ENCODE measurements at regions not wholly inside any gene's neighbourhood (a gene's known extent, or its start where the extent isn't known, plus 50 kb on each side); places are given as distances from the start of the nearest gene placed in this dataset.

DNA sequence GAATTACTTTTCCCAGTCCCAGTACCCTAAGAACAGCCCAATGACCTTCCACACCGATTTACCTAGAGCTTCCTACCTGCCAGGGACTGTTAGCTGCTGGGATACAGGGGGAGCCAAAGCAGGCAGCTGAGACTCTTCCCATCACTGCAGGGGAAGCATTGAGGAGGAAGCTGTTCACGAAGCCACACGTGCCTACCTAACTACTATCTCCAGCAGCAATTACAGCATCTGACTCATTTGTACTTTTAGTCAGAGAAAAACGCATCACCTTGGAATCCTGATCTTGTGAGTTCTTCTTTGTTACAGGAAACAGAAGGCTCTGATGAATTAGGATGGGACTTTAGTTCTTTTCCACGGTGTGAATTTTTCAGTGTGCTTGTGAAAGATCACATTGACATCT lies 113.7 kb upstream of the DHX40 start:
- no peak for DNase-seq

DNA sequence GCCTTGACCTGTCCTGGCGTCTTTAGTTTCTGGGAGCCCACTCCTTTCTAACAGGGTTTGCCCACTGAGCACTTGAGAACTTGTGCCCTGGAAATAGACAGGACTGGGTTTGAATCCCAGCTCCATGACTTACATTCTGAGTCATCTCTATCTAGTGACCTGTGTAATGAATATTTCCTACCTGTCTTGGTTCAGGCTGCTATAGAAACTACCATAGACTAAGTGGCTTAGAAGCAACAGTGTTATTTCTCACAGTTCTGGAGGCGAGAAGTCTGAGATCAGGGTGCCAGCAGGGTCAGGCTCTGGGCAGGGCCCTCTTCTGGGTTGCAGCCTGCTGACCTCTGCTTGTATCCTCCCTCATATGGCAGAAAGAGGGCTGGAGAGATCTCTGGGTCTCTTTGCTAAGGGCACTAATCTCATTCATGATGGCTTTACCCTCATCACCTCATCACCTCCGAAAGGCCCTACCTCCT lies 110.7 kb upstream of the DHX40 start:
- no peak for DNase-seq

DNA sequence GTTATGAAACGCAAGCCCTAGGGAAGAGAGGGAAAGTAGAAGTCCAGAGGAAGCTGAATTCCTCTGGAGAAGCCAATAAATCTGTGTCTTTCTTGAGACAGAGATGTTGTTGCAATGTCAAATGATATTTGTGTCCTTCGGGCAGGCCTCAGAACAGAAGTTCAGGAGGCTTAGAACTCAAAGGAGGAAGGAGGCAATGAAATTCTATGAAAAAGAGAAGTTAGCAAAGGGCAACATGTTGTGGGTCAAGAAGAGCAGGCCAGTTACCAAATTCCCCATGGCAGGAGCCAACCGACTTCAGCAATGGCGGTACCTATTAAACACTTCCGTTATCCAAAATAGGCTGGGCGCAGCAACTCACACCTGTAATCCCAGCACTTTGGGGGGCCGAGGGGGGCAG lies 109.0 kb upstream of the DHX40 start:
- no peak for DNase-seq

DNA sequence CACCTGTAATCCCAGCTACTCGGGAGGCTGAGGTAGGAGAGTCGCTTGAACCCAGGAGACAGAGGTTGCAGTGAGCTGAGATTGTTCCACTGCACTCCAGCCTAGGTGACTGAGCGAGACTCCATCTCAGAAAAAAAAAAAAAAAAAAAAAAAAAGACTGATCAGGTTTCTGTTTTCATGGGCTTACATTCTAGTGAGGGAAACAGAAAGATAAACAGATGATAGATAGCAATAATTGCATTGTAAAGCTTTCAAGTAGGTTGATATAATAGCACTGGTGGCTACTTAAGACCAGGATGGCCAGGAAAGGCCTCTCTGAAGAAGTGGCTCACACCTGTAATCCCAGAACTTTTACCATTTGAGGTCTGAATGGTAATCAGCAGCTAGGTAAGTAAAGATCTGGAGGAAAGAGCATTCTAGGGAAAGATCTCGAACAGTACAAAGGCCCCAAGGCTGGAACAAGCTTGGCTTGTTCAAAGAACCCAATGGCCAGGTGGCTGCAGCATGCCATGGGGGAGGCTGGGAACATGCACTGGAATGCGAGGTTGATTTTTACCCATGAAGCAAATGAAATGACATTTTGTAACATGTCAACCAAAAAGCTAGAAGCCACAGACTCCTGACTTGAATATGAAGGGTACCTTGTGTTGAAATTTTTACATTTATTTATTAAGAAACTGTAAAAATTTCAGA lies 108.3 kb upstream of the DHX40 start:
- no peak for DNase-seq

DNA sequence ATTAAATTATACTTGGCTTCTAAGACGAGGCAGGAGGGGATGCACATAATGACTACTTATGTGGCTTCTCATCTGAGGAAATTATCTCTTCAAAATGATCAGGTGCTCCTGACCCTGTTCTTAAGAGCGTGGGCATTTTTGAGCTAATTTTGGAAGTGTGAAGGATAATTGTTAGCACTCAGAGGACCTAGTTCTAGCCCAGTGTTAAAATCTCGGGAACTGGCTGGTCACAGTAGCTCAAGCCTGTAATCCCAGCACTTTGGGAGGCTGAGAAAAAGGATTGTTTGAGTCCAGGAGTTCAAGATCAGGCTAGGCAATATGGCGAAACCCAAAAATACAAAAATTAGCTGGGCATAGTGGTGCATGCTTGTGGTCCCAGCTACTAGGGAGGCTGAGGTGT lies 103.0 kb upstream of the DHX40 start:
- DNase-seq: no peak

DNA sequence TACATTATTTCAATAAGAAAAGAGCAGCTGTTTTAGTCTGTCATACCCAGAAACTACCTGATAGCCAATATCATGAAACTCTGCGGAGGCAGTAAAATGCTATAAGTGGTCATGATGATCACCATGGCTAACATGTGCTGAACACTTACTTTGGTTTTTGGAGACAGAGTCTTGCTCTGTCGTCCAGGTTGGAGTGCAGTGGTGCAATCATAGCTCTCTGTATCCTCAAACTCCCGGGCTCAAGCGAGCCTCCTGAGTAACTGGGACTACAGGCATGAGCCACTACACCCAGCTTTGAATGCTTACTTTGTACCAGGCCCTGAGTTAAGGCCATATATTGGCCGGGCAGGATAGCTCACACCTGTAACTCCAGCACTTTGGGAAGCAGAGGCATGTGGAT lies 101.2 kb upstream of the DHX40 start:
- no peak for DNase-seq

DNA sequence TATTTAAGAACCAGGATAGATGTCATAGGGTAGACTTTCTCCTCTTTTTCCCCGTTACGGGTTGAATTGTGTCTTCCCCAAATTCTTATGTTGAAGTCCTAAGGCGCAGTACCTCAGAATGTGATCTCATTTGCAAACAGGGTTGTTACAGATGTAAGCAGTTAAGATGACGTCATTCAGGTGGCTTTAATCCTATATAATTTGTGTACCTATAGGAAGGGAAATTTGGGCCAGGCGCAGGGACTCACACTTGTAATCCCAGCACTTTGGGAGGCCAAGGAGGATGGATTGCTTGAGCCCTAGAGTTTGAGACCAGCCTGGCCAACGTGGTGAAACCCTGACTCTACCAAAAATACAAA lies 99.5 kb upstream of the DHX40 start:
- no peak for DNase-seq

DNA sequence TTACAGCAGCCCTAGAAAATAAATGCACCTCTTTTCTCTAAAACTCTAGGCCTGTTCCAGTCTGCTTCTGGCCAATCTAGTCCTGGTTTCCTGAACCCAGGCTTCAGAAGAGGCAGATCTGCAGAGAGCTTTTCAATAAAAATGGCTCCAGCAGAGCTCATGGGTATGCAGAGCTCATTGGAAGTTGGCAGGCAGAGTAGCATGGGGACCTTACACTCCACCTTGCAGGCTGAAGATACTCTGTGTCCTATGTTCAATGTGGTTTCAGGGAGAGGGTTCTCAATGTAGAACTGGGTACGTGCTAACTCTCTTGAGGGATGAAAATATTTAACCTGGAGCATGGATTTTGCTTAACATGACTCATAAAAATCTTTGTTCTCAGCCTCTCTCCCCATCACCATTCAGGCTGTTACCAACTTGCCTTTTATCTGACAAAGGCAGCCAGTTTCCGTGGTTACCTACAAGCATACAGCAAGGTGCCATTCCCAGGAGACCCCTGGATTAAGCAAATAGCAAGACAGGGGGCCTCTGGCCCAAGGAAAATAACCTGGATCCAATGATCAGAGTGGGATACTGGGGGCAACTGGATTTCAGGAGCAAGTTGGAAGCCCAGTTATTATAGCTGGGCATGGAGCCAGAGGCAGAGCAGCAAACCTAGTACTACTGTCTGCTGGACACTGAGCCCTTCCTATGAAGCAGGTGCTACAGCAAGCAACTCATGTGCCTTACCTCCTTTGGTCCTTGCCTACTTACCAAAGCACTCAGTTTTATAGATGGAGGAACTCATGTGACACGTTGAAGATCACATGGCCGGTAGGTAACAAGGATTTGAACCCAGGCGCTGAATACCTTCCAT lies 98.2 kb upstream of the DHX40 start:
- no peak for DNase-seq

DNA sequence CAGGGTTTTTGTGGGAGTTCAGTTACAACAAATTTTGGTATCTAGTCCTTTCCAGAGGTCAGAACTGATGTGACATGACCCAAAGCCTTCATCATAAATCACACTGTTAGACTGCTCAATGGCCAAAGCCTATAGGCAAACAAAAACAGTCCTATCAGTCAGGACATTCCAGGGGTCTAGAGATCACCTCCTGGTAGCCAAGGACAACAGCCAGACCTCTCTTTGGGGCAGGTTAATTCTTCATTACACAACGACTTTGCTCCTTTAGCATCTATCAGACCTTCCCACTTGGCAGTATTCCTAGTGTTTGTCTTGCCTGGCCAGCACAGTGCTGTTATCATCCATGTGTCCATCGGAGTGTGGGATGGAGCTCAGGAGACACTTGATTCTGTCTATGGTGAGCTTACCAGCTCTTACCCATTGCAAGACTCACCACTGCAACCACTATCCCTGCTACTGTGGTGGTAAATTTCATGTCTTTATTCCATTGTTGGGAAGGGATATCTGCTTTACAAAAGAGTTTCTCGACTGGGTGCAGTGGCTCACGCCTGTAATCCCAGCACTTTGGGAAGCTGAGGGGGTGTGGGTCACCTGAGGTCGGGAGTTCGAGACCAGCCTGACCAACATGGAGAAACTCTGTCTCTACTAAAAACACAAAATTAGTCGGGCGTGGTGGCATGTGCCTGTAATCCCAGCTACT lies 95.5 kb upstream of the DHX40 start:
- DNase-seq: no peak

DNA sequence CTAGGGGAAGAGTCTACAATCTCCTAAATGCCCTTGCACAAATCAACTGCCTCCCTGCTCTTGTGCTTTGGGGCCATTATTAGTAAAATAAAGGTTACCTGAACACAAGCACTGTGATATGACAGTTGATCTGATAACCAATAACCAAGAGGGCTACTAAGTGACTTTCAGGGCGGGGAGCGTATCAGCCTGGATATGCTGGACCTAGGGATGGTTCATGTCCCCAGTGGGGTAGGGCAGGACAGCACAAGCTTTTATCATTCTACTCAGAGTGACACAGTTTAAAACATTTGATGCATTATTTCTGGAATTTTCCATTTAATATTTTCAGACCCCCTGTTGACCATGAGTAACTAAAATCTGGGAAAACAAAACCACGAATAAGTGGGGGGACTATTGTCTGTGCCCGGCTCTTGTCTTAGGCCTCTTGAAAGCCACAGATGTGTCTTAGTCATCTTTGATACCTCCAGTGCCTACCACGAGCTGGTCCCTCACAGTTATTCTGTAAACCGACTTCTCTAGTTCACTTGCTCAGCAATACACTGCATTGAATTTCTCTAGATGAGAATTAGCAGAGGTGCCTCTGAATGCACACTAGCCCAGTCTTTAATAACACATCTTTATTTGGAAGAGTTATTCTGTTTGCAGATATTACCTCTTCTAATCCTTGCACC lies 94.6 kb upstream of the DHX40 start:
- no peak for DNase-seq

DNA sequence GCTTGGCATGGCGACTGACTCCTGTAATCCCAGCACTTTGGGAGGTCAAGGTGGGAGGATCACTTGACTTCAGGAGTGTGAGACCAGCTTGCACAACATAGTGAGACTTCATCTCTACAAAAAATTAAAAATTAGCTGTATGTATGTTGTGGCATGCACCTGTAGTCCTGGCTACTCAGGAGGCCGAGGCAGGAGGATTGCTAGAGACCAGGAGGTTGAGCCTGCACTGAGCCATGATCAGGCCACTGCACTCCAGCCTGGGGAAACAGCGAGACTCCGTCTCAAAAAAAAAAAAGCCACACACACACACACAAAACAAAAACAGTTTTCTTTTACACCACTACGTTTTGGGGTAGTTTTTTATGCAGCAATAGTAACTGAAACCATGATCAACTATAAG lies 89.0 kb upstream of the DHX40 start:
- no peak for DNase-seq

DNA sequence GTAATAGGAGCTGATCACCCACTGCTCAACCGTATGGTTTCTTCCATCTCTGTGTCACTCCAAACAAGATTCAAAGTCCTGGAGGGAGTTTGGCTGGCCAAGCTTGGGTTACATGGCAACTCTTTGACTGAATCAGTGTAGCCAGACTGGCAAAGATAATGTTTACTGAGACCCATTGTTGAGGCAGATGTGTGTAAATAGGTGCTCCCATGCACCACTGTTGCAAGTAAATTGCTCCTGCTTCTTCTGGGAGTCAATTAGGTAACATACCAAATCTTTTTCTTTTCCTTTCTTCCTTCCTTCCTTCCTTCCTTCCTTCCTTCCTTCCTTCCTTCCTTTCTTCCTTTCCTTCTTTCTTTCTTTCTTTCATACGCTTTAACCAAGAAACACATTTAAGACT lies 86.3 kb upstream of the DHX40 start:
- no peak for DNase-seq

DNA sequence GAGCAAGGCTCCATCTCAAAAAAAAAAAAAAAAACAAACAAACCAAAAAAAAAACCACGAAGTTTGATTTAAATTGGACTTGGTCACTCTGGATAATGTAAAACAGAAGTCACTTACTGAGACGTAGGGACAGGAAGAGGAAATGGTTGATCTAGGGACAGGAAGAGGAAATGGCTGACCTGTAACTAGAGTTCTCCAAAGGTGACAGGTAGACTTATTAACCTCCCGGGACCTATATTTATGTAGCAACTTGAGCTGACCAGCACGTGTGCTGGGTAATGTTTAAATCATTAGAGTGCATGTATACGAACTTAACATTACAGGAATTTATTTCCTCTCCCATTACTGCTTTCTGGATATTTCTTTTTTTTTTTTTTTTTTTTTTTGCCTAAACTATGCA lies 81.5 kb upstream of the DHX40 start:
- DNase-seq: no peak

DNA sequence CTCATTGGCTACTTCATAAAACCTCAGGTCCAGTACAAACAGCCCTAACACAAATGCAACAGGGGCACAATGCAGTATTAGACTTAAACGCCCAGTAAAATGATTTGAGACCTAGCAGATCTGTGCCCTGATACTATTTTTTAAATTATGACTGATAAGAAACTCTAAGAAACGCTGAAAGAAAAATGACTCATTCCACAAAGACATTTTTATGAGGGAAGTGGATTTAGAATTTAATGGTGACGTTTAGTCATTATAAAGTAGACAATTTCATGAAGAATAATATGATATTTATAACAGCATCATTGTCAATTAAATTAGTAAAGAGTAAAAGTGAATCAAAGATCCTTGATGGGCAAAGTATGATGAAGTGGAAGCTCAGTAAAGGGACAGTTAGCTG lies 80.4 kb upstream of the DHX40 start:
- no peak for DNase-seq

DNA sequence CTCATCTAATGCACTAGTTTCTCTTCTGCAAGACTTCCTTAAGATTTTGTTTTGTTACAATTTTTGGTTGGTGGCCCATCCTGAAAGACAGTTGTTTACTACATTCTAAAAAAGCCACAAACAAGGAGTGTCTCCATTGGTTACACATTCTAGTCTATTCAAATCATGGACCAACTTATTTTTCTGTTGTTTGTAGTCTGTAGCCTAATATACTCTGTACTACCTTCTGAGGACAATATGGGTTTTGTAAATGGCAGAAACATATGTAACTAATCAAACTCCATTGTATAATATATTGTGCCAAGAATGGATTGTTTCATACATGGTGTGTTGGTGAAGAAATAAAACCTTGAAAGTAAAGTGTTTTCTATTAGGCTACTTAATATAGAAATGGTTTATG lies 79.5 kb upstream of the DHX40 start:
- no peak for DNase-seq

DNA sequence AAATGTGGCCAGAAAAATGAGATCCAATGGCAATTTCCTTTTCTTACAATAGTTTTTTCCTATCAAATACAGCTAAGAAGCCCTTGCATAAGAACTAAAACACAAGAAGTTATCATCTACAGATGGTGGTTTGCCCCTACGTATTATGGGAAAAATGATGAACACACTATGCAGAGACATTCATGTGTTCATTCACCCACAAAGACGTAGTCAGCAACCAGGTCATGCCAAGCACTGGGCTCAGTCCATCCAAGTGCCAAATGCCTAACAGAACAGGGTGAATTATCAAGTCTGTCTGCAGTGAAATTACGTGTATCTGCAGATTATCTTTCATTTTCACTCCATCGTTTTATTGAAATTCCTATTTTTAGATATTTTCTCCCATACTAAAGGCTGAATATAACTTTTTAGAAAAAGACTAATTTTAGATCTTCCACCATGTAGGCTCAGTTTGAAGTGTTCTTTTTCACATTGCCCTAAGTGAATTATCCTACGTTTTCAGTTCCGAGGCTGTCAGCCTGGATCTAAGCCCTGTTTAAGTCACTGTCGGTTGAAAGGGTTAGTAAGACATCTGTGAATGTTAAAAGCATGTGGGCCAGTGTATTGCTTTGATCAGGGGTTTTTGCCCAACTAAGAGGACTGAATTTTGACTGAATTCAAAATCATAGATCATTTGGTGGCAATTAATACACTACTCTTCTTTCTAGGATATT lies 78.1 kb upstream of the DHX40 start:
- no peak for DNase-seq

DNA sequence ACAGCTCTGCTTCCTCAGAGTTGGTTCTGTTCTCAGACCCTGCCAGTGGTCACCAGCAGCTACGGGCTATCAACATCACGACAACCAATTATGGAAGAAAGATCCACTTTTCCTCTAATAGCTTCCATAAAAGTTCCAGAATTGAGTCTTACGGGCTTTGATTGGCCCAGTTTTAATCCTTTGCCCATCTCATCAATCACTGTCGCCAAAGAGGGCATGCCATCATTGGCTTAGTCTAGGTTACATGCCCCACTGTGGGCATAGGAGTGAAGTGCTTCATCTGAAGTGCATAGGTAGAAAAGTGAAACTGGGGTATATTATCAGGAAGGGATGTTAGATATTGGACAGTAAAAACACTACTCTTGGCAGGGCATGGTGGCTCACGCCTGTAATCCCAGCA lies 76.6 kb upstream of the DHX40 start:
- no peak for DNase-seq

DNA sequence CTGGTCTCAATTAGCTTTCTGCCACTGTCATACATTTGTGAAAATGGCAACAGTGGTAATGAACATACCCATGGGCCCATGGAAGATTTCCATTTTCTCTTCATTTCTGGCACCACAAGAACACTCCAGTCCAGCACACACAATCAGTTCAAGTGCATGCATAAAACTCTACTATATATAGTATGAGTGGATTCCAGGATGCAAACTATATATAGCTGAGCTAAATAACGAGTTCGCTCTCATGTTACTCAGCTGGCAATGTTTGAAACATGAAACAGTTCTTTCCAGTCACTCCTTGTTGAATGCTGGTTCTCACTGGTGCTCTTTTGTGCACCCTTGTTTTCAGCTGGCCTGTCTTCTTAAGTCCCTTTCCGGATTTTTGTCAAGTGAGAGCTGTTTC lies 75.2 kb upstream of the DHX40 start:
- DNase-seq: no peak

DNA sequence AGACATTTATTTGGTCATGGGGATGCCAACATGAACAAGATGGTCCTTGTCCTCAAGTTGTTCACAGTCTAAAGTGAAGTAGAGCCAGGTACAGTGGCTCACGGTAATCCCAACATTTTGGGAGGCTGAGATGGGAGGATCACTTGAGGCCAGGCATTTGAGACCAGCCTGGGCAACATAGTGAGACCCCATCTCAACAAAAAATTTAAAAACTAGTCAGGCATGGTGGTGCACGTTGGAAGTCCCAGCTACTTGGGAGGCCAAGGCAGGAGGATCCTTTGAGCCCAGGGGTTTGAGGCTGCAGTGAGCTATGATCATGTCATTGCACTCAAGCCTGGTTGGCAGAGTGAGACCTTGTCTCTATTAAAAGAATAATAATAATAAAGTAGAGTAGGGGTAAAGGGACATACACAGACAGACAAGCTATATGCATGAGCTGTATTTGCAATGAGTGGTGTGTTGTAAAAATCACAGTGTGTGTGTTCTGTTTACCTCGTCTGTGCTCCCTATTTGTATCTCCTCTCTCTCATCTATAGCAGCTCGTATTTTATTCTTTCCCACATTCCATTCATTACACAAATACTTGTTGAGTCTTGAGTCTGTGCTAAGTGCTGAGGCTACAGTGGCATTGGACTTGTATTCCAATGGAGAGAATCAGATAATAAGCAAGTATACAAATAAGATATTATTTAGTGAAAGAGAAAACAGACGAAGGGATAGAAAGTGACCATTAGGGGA lies 73.9 kb upstream of the DHX40 start:
- no peak for DNase-seq

DNA sequence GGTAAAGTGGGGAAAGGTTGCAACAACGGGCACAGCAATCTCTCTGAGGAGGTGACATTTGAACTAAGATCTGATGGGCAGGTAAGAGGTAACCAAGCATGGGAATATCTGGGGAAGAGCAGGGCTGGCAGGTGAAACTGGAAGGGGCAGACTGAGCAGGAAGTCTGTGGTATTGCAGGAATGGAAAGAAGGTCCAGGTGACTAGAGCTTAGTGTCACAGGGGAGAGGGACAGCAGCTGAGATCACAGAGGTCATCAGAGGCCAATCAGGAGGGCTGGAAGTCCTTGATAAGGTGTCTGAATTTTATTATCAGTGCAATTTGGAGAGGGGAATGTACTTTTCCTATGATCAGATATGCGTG lies 73.3 kb upstream of the DHX40 start:
- no peak for DNase-seq

DNA sequence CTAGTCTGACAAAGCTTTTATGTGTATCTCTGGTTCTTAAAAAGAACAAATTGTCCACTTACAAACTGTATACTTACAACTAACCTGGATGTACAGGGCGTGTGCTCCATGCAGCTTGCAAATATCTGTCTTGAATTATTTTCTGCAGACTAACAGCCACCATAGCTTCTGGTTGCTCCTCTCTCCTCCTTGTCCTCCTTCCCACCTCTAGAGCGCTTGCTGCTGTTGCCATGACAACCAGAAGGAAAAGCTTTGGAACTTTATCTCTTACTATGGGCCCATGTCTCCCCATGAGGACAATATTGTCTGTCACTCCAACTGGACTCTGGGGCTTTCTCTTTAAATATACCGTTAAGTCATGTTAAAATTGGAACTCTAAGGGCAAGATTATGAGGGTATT lies 71.5 kb upstream of the DHX40 start:
- DNase-seq: no peak

DNA sequence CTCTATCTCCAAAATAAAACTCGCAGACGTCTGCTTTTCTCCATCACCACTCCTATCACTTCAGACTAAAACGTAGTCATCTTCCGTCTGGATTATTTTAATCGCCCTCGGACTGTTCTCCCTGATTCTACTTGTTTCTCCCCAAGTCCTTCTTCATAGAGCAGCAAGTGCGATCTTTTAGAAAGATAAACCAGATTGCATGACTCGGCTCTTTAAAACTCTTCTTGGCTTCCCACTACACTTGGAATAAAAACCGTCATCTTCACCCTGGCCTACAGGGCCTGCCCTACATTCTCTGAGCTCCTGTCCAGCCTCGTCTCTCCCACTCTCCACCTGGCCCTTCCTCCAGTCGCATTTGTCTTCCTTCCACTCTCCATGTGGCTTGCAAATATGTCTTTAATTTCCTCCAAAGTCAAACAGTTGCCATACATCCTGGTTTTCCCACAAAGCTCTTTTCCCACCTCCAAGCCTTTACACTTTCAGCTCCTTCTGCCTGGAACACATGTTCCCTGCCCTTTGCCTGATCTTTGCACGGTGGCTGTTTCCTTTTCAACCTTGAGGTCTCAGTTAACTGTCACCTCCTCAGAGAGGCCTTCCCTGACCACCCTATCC lies 70.5 kb upstream of the DHX40 start:
- DNase-seq: no peak

Measured in CD4-positive, alpha-beta T cell treated with Interferon alpha-2 for 1 hour (primary cell).